ENCODE measurements at regions not wholly inside any gene's neighbourhood (a gene's known extent, or its start where the extent isn't known, plus 50 kb on each side); places are given as distances from the start of the nearest gene placed in this dataset.

DNA sequence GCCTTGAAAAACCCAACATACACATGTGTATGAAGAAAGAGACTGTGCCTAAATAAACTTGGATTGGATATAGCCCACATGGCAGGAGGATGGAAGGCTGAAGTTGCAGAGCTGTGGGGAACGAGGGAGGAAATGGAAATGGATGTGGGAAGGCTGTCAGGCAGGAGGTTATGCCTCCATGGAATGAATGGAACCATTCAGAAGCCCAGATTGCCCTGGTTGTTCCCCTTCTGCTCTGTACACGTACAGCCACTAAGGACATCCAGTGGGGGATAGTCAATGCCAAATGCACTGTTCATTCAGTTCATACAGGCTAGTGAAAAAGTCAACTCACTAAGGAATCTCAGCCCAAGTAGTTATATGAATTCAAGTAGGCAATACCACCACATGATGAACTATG, 463.7 kb downstream of the TNS1 start (continued):
- TF ChIP-seq, protein P1, sequence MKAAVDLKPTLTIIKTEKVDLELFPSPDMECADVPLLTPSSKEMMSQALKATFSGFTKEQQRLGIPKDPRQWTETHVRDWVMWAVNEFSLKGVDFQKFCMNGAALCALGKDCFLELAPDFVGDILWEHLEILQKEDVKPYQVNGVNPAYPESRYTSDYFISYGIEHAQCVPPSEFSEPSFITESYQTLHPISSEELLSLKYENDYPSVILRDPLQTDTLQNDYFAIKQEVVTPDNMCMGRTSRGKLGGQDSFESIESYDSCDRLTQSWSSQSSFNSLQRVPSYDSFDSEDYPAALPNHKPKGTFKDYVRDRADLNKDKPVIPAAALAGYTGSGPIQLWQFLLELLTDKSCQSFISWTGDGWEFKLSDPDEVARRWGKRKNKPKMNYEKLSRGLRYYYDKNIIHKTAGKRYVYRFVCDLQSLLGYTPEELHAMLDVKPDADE (IDR thresholded peaks at IDR 0.05): no peak
- no peak for TF ChIP-seq EZH2 (IDR thresholded peaks at IDR 0.05; ENCODE audit: low read depth, unreplicated experiment)

DNA sequence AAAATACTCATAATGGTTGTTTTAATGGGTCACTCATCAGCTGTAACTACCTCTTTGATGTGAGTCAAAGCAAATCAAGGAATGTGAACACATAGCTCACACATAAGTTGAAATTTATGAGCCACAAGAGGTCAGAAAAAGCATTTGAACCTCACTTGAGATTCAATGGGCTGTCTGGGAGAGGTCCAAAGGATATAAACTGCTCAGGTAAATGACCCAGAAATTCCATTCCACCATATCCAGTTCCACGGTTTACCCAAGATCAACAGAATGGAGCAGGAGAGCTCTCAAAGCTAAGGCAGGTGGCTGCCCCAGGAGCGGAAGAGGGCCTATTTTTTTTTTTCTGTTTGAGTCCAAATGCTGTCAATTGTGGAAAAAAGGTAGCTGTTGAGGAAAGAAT, 464.1 kb downstream of the TNS1 start:
- Histone ChIP-seq H3K27me3 (ENCODE audit: insufficient read depth) (no peaks in the 10 kb centered on the region), H3K4me1 (ENCODE audit: insufficient read depth) (no peaks in the 10 kb centered on the region), H4K20me1 (replicated peaks; ENCODE audit: insufficient read depth) (no peaks in the 10 kb centered on the region), H3K27ac (ENCODE audit: low read depth) (no peak overlapping the region), H3K9me2 (ENCODE audit: insufficient read depth) (peaks cover 7% of the 10 kb centered on the region), H3K4me2 (no peak overlapping the region), H3K79me2 (replicated peaks; ENCODE audit: insufficient read depth) (no peaks in the 10 kb centered on the region), H3F3A (replicated peaks; ENCODE audit: low read depth) (no peaks in the 10 kb centered on the region), H3K36me3 (ENCODE audit: insufficient read depth) (no peaks in the 10 kb centered on the region), H3K4me3 (no peak overlapping the region), H2AFZ (0 out of 2 replicates have a peak overlapping the region, but pooled peaks have one; percentile 8)
- DNase-seq (ENCODE audit: low spot score): peak; percentile 9
- peaks cover 2% of the 10 kb centered on the region for H3K27me3 Mint-ChIP-seq (ENCODE audit: insufficient read depth, low read depth, poor library complexity)
- no peak overlapping the region for H3K27ac Mint-ChIP-seq
- no peaks in the 10 kb centered on the region; the same call in 2 of the 3 replicates for H3K9me3 Mint-ChIP-seq
- H3K4me3 Mint-ChIP-seq: no peak overlapping the region
- H3K4me1 Mint-ChIP-seq: peaks cover 2% of the 10 kb centered on the region; the same call in 1 of the 3 replicates
- no peak for ATAC-seq
- H3K36me3 Mint-ChIP-seq (ENCODE audit: low read depth): no peaks in the 10 kb centered on the region
- TF ChIP-seq CREB1 (CRISPR knock-in tag; IDR thresholded peaks at IDR 0.05; ENCODE audit: low read depth) (no peak), JUNB (IDR thresholded peaks at IDR 0.05; ENCODE audit: unreplicated experiment) (no peak), EZH2phosphoT487 (IDR thresholded peaks at IDR 0.05; ENCODE audit: unreplicated experiment) (no peak), NANOG (IDR thresholded peaks at IDR 0.05; ENCODE audit: borderline replicate concordance) (no peak), ZNF331 (CRISPR knock-in tag; IDR thresholded peaks at IDR 0.05; ENCODE audit: low read depth) (no peak), POLR2AphosphoS5 (IDR thresholded peaks at IDR 0.05; ENCODE audit: low read depth) (no peak), STAT1 (IDR thresholded peaks at IDR 0.05; ENCODE audit: unreplicated experiment) (no peak)
- TF ChIP-seq, protein P2, sequence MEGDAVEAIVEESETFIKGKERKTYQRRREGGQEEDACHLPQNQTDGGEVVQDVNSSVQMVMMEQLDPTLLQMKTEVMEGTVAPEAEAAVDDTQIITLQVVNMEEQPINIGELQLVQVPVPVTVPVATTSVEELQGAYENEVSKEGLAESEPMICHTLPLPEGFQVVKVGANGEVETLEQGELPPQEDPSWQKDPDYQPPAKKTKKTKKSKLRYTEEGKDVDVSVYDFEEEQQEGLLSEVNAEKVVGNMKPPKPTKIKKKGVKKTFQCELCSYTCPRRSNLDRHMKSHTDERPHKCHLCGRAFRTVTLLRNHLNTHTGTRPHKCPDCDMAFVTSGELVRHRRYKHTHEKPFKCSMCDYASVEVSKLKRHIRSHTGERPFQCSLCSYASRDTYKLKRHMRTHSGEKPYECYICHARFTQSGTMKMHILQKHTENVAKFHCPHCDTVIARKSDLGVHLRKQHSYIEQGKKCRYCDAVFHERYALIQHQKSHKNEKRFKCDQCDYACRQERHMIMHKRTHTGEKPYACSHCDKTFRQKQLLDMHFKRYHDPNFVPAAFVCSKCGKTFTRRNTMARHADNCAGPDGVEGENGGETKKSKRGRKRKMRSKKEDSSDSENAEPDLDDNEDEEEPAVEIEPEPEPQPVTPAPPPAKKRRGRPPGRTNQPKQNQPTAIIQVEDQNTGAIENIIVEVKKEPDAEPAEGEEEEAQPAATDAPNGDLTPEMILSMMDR (conservative IDR thresholded peaks at IDR 0.05; ENCODE audit: low read depth in 2 of 2): no peak
- TF ChIP-seq, protein P3, sequence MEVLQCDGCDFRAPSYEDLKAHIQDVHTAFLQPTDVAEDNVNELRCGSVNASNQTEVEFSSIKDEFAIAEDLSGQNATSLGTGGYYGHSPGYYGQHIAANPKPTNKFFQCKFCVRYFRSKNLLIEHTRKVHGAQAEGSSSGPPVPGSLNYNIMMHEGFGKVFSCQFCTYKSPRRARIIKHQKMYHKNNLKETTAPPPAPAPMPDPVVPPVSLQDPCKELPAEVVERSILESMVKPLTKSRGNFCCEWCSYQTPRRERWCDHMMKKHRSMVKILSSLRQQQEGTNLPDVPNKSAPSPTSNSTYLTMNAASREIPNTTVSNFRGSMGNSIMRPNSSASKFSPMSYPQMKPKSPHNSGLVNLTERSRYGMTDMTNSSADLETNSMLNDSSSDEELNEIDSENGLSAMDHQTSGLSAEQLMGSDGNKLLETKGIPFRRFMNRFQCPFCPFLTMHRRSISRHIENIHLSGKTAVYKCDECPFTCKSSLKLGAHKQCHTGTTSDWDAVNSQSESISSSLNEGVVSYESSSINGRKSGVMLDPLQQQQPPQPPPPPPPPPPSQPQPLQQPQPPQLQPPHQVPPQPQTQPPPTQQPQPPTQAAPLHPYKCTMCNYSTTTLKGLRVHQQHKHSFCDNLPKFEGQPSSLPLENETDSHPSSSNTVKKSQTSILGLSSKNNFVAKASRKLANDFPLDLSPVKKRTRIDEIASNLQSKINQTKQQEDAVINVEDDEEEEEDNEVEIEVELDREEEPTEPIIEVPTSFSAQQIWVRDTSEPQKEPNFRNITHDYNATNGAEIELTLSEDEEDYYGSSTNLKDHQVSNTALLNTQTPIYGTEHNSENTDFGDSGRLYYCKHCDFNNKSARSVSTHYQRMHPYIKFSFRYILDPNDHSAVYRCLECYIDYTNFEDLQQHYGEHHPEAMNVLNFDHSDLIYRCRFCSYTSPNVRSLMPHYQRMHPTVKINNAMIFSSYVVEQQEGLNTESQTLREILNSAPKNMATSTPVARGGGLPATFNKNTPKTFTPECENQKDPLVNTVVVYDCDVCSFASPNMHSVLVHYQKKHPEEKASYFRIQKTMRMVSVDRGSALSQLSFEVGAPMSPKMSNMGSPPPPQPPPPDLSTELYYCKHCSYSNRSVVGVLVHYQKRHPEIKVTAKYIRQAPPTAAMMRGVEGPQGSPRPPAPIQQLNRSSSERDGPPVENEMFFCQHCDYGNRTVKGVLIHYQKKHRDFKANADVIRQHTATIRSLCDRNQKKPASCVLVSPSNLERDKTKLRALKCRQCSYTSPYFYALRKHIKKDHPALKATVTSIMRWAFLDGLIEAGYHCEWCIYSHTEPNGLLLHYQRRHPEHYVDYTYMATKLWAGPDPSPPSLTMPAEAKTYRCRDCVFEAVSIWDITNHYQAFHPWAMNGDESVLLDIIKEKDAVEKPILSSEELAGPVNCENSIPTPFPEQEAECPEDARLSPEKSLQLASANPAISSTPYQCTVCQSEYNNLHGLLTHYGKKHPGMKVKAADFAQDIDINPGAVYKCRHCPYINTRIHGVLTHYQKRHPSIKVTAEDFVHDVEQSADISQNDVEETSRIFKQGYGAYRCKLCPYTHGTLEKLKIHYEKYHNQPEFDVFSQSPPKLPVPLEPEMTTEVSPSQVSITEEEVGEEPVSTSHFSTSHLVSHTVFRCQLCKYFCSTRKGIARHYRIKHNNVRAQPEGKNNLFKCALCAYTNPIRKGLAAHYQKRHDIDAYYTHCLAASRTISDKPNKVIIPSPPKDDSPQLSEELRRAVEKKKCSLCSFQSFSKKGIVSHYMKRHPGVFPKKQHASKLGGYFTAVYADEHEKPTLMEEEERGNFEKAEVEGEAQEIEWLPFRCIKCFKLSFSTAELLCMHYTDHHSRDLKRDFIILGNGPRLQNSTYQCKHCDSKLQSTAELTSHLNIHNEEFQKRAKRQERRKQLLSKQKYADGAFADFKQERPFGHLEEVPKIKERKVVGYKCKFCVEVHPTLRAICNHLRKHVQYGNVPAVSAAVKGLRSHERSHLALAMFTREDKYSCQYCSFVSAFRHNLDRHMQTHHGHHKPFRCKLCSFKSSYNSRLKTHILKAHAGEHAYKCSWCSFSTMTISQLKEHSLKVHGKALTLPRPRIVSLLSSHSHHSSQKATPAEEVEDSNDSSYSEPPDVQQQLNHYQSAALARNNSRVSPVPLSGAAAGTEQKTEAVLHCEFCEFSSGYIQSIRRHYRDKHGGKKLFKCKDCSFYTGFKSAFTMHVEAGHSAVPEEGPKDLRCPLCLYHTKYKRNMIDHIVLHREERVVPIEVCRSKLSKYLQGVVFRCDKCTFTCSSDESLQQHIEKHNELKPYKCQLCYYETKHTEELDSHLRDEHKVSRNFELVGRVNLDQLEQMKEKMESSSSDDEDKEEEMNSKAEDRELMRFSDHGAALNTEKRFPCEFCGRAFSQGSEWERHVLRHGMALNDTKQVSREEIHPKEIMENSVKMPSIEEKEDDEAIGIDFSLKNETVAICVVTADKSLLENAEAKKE (CRISPR knock-in tag; IDR thresholded peaks at IDR 0.05): no peak
- TF ChIP-seq, protein P4, sequence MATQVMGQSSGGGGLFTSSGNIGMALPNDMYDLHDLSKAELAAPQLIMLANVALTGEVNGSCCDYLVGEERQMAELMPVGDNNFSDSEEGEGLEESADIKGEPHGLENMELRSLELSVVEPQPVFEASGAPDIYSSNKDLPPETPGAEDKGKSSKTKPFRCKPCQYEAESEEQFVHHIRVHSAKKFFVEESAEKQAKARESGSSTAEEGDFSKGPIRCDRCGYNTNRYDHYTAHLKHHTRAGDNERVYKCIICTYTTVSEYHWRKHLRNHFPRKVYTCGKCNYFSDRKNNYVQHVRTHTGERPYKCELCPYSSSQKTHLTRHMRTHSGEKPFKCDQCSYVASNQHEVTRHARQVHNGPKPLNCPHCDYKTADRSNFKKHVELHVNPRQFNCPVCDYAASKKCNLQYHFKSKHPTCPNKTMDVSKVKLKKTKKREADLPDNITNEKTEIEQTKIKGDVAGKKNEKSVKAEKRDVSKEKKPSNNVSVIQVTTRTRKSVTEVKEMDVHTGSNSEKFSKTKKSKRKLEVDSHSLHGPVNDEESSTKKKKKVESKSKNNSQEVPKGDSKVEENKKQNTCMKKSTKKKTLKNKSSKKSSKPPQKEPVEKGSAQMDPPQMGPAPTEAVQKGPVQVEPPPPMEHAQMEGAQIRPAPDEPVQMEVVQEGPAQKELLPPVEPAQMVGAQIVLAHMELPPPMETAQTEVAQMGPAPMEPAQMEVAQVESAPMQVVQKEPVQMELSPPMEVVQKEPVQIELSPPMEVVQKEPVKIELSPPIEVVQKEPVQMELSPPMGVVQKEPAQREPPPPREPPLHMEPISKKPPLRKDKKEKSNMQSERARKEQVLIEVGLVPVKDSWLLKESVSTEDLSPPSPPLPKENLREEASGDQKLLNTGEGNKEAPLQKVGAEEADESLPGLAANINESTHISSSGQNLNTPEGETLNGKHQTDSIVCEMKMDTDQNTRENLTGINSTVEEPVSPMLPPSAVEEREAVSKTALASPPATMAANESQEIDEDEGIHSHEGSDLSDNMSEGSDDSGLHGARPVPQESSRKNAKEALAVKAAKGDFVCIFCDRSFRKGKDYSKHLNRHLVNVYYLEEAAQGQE (IDR thresholded peaks at IDR 0.05; ENCODE audit: unreplicated experiment): no peak
- TF ChIP-seq, protein P1 (IDR thresholded peaks at IDR 0.05): no peak
